Uterus (tissue), 3 donors: ENCODE measurements at regions not wholly inside any gene's neighbourhood (a gene's known extent, or its start where the extent isn't known, plus 50 kb on each side); places are given as distances from the start of the nearest gene placed in this dataset.

Experiments
- DNase-seq, 2 donors: peaks; one replicate each; pipeline ENCODE4 v3.0.0-alpha.2; 2019 to 2020
- H3K27ac ChIP-seq, 2 donors: fragments of 200-600 bp; sonication (generic); 1 replicate in 1 of 2; 2 replicates in 1 of 2; pipeline ENCODE4 v1.5.1; 2016 to 2018
- H3K27me3 ChIP-seq, 2 donors: fragments of 200-600 bp; sonication (generic); one replicate each; pipeline ENCODE4 v1.5.1; 2018 to 2019; ENCODE audit warnings: control low read depth in 1 of 2
- H3K36me3 ChIP-seq, 2 donors: fragments of 200-600 bp; sonication (generic); one replicate each; pipeline ENCODE4 v1.5.1; 2019; ENCODE audit warnings: control low read depth in 1 of 2
- H3K4me1 ChIP-seq, 2 donors: fragments of 200-600 bp; sonication (generic); one replicate each; pipeline ENCODE4 v1.5.1; 2018 to 2019; ENCODE audit warnings: control low read depth in 1 of 2
- H3K4me3 ChIP-seq, 2 donors: fragments of 200-600 bp; sonication (generic); 1 replicate in 1 of 2; 2 replicates in 1 of 2; pipeline ENCODE4 v1.5.1; 2018 to 2019; ENCODE audit warnings: mild to moderate bottlenecking in 1 of 2
- H3K9me3 ChIP-seq, 2 donors: fragments of 200-600 bp; sonication (generic); one replicate each; pipeline ENCODE4 v1.5.1; 2019; ENCODE audit warnings: control low read depth in 1 of 2
- CTCF ChIP-seq, 4 experiments: fragments of 200-600 bp in 2 of 4; fragments of 450-650 bp in 2 of 4; sonication (generic) in 2 of 4; IDR thresholded peaks; one replicate each; pipeline ENCODE4 v1.5.1; 2016 to 2019; ENCODE audit warnings: antibody characterized with exemption in 4 of 4, mild to moderate bottlenecking in 2 of 4, moderate library complexity in 1 of 4
- POLR2A ChIP-seq, 2 donors: fragments of 450-650 bp; IDR thresholded peaks; one replicate each; pipeline ENCODE4 v1.6.1; 2016; ENCODE audit warnings: antibody characterized with exemption in 2 of 2, mild to moderate bottlenecking in 1 of 2, moderate library complexity in 1 of 2
- intact Hi-C: fragments of 100-400 bp; cut with DNase I; formaldehyde crosslinking; loops from one replicate; pipeline ENCODE4 v1.15.1; 2023; ENCODE audit warnings: low total_unique reads
- donor health status: DM: yes; HTN: yes; CAD: no.

DNA sequence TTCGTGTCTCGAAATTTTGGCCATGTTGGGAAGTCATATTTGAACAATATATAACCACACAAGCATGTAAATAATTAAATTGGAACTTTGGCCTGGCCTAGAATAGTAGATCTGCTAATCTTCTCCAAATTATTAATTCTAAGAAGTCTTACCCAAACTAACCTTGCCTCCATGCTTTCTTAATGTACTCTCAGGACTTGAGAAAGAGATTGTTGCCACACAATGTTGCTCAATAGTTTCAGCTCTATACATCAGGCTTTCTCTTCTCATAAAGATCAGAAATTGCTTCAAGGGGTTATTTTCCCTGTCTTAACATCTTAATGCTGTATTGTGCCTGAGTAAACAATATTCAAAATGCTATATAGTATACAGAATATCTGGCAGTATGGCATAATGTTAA, 202.7 kb upstream of the LRIG1 start:
- intact Hi-C loops = no loop called here
- no peak for TF ChIP-seq POLR2A (IDR thresholded peaks at IDR 0.05)
- TF ChIP-seq CTCF (IDR thresholded peaks at IDR 0.05) = no peak
- no peak overlapping the region for H3K27ac ChIP-seq

GRCh38 chr3:66705076-66705475, 204.3 kb upstream of the LRIG1 start:
- Histone ChIP-seq H3K36me3 (no peaks in the 10 kb centered on the region), H3K27ac (no peak overlapping the region), H3K4me1 (no peaks in the 10 kb centered on the region), H3K9me3 (no peaks in the 10 kb centered on the region), H3K27me3 (no peaks in the 10 kb centered on the region), H3K4me3 (no peak overlapping the region)
- intact Hi-C loops = no loop called here
- no peak for DNase-seq
- no peak for TF ChIP-seq POLR2A (IDR thresholded peaks at IDR 0.05)

More for the DNA sequence above, 202.7 kb upstream of the LRIG1 start:
- Histone ChIP-seq H3K9me3 (no peaks in the 10 kb centered on the region), H3K36me3 (no peaks in the 10 kb centered on the region), H3K27me3 (no peaks in the 10 kb centered on the region), H3K4me1 (no peaks in the 10 kb centered on the region), H3K4me3 (no peak overlapping the region)
- no peak for DNase-seq

- no peaks in the 10 kb centered on the region for H3K36me3 ChIP-seq
- H3K9me3 ChIP-seq = no peaks in the 10 kb centered on the region
- H3K4me3 ChIP-seq = no peak overlapping the region
- TF ChIP-seq CTCF (IDR thresholded peaks at IDR 0.05) (no peak), POLR2A (IDR thresholded peaks at IDR 0.05) (no peak)
- no peaks in the 10 kb centered on the region for H3K27me3 ChIP-seq
- H3K4me1 ChIP-seq = no peaks in the 10 kb centered on the region
- intact Hi-C loops = no loop called here
- no peak overlapping the region for H3K27ac ChIP-seq
- DNase-seq = no peak
Observed at GRCh38 chr3:66706890-66707289, 206.1 kb upstream of the LRIG1 start.

- no peaks in the 10 kb centered on the region for H3K9me3 ChIP-seq
- no peaks in the 10 kb centered on the region for H3K36me3 ChIP-seq
- intact Hi-C loops = no loop called here
- no peaks in the 10 kb centered on the region for H3K4me1 ChIP-seq
- no peak overlapping the region for H3K4me3 ChIP-seq
- no peak for DNase-seq
- TF ChIP-seq CTCF (IDR thresholded peaks at IDR 0.05) (no peak), POLR2A (IDR thresholded peaks at IDR 0.05) (no peak)
- no peaks in the 10 kb centered on the region for H3K27me3 ChIP-seq
- H3K27ac ChIP-seq = no peak overlapping the region
Observed at GRCh38 chr3:66709532-66709931, 208.7 kb upstream of the LRIG1 start.

DNA sequence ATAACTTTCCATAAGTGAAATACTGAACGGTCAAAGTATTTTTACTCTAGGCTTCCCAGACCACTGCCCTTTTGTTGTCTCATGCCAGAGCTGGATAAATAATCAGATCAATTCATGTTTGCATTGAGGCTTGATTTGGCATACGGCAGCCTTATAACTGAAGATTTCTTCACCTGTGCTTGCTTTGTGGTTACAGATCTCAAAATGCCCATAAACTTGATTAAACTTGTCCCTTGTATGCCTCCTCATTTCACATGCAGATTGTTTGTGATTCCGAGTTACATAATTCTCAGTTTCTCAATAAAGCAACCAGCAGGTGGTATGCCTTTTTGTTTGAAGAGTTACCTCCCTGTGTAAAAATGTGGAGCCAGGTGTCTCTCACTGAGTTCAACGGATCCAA, 211.4 kb upstream of the LRIG1 start:
- intact Hi-C loops = no loop called here
- no peak for DNase-seq
- no peak for TF ChIP-seq POLR2A (IDR thresholded peaks at IDR 0.05)
- no peak for TF ChIP-seq CTCF (IDR thresholded peaks at IDR 0.05)
- Histone ChIP-seq H3K27ac (no peak overlapping the region), H3K36me3 (no peaks in the 10 kb centered on the region), H3K9me3 (no peaks in the 10 kb centered on the region), H3K4me3 (no peak overlapping the region), H3K27me3 (no peaks in the 10 kb centered on the region), H3K4me1 (no peaks in the 10 kb centered on the region)

GRCh38 chr3:66713921-66714320, 213.1 kb upstream of the LRIG1 start:
- no peak for DNase-seq
- Histone ChIP-seq H3K36me3 (no peaks in the 10 kb centered on the region), H3K4me1 (no peaks in the 10 kb centered on the region), H3K27me3 (no peaks in the 10 kb centered on the region), H3K4me3 (no peak overlapping the region), H3K9me3 (no peaks in the 10 kb centered on the region), H3K27ac (no peak overlapping the region)
- intact Hi-C loops = no loop called here
- no peak for TF ChIP-seq CTCF (IDR thresholded peaks at IDR 0.05)
- TF ChIP-seq POLR2A (IDR thresholded peaks at IDR 0.05) = no peak
